ENCODE measurements at regions not wholly inside any gene's neighbourhood (a gene's known extent, or its start where the extent isn't known, plus 50 kb on each side); places are given as distances from the start of the nearest gene placed in this dataset.

GRCh38 chr3:6723205-6723604, 137.7 kb upstream of the GRM7 start:
- H3K4me3 ChIP-seq (ENCODE audit: low read depth, low read length), result no peak overlapping the region
- no peak for TF ChIP-seq CTCF (IDR thresholded peaks at IDR 0.05; ENCODE audit: borderline replicate concordance, insufficient read depth, low read depth, low read length)

- no peak for TF ChIP-seq CTCF (IDR thresholded peaks at IDR 0.05; ENCODE audit: borderline replicate concordance, insufficient read depth, low read depth, low read length)
- no peak overlapping the region for H3K4me3 ChIP-seq (ENCODE audit: low read depth, low read length)
Measured at GRCh38 chr3:6726811-6727210, 134.1 kb upstream of the GRM7 start.

GRCh38 chr3:6732807-6733206, 128.1 kb upstream of the GRM7 start:
- no peak overlapping the region for H3K4me3 ChIP-seq (ENCODE audit: low read depth, low read length)
- TF ChIP-seq CTCF (IDR thresholded peaks at IDR 0.05; ENCODE audit: borderline replicate concordance, insufficient read depth, low read depth, low read length), result no peak

- TF ChIP-seq CTCF (IDR thresholded peaks at IDR 0.05; ENCODE audit: borderline replicate concordance, insufficient read depth, low read depth, low read length), result no peak
- no peak overlapping the region for H3K4me3 ChIP-seq (ENCODE audit: low read depth, low read length)
Measured at GRCh38 chr3:6733699-6734394, 127.1 kb upstream of the GRM7 start.

GRCh38 chr3:6734395-6734746, 126.5 kb upstream of the GRM7 start:
- no peak overlapping the region for H3K4me3 ChIP-seq (ENCODE audit: low read depth, low read length)
- no peak for TF ChIP-seq CTCF (IDR thresholded peaks at IDR 0.05; ENCODE audit: borderline replicate concordance, insufficient read depth, low read depth, low read length)

- TF ChIP-seq CTCF (IDR thresholded peaks at IDR 0.05; ENCODE audit: borderline replicate concordance, insufficient read depth, low read depth, low read length), result no peak
- no peak overlapping the region for H3K4me3 ChIP-seq (ENCODE audit: low read depth, low read length)
Measured at GRCh38 chr3:6736836-6737629, 123.9 kb upstream of the GRM7 start.

- H3K4me3 ChIP-seq (ENCODE audit: low read depth, low read length), result no peak overlapping the region
- no peak for TF ChIP-seq CTCF (IDR thresholded peaks at IDR 0.05; ENCODE audit: borderline replicate concordance, insufficient read depth, low read depth, low read length)
Measured at GRCh38 chr3:6737630-6738029, 123.3 kb upstream of the GRM7 start.
